Choroid plexus epithelial cell (primary cell): ENCODE measurements at regions not wholly inside any gene's neighbourhood (a gene's known extent, or its start where the extent isn't known, plus 50 kb on each side); places are given as distances from the start of the nearest gene placed in this dataset.

Source experiments
- DNase-seq: peaks from one replicate; pipeline ENCODE4 v3.0.0-alpha.2; 2010; ENCODE audit warnings: low read depth
- H3K4me3 ChIP-seq: 2 replicates; pipeline ENCODE4 v1.5.1; 2011; ENCODE audit warnings: low read depth, mild to moderate bottlenecking, control low read depth, low read length, moderate library complexity
- CTCF ChIP-seq: conservative IDR thresholded peaks from 2 replicates; pipeline ENCODE4 v1.5.1; 2011; ENCODE audit warnings: low read depth, mild to moderate bottlenecking, control low read depth, inconsistent platforms, low read length, moderate library complexity

GRCh38 chr9:1151691-1152090 is 101.5 kb downstream of the DMRT2 start:
- DNase-seq = no peak
- TF ChIP-seq CTCF = no peak
- H3K4me3 ChIP-seq = no peak overlapping the region

- DNase-seq = no peak
- no peak for TF ChIP-seq CTCF
- H3K4me3 ChIP-seq = no peak overlapping the region
Measured at GRCh38 chr9:1152171-1152570, 102.0 kb downstream of the DMRT2 start.

GRCh38 chr9:1154739-1155138 is 104.6 kb downstream of the DMRT2 start:
- no peak for TF ChIP-seq CTCF
- no peak for DNase-seq
- no peak overlapping the region for H3K4me3 ChIP-seq

GRCh38 chr9:1155602-1156001 is 105.4 kb downstream of the DMRT2 start:
- no peak for DNase-seq
- TF ChIP-seq CTCF = no peak
- H3K4me3 ChIP-seq = no peak overlapping the region

DNA sequence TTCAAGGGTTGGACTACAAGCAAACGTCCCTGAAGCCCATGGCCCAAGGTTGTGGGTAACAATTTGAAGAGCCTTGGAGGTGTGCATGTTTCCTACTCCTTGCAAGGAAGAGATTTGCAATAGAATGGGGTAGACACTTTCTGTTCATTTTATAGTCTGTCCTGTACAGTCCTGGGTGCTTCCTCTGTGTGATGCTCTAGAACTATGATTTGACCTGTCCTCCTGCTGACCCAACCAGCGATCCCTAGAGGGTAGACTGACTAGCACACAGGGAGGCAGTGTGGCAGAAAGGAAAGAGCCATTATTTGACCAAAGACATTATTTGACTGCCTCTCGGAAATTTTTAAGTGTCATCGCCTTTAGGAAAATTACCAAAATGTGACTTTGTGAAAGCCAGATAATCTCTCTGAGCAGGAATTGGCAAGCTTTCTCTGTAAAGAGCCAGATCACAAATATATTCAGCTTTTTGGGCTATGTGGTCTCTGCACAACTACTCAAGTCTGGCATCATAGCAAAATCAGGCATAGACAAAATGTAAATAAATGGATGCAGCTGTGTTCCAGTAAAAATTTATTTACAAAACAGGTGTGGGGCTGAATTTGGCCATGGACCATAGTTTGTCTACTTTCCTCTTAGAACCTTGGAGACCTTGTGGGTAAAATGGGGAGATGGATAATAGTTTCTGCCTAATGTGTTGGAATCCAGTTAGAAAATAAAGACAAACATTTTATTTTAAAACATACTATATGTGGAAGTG is 106.8 kb downstream of the DMRT2 start:
- no peak for DNase-seq
- no peak for TF ChIP-seq CTCF
- H3K4me3 ChIP-seq = no peak overlapping the region

- DNase-seq = no peak
- no peak overlapping the region for H3K4me3 ChIP-seq
- TF ChIP-seq CTCF = no peak
Measured at GRCh38 chr9:1157836-1158235, 107.7 kb downstream of the DMRT2 start.

GRCh38 chr9:1170918-1171317 is 120.8 kb downstream of the DMRT2 start:
- DNase-seq = no peak
- TF ChIP-seq CTCF = no peak
- no peak overlapping the region for H3K4me3 ChIP-seq
